Eye (tissue), 1 donor: ENCODE measurements at regions not wholly inside any gene's neighbourhood (a gene's known extent, or its start where the extent isn't known, plus 50 kb on each side); places are given as distances from the start of the nearest gene placed in this dataset.

ENCODE experiments used
- DNase-seq: peaks from one replicate; pipeline ENCODE4 v3.0.0-alpha.2; 2015

- peak; percentile 91 for DNase-seq
These were observed 51.7 kb upstream of the CHRDL1 start for GRCh38 chrX:110847334-110847733.

GRCh38 chrX:110846071-110846470 lies 50.5 kb upstream of the CHRDL1 start:
- DNase-seq: no peak
